ENCODE measurements at regions not wholly inside any gene's neighbourhood (a gene's known extent, or its start where the extent isn't known, plus 50 kb on each side); places are given as distances from the start of the nearest gene placed in this dataset.

GRCh38 chr4:53688186-53688790, 97.0 kb upstream of the LNX1 start:
- TF ChIP-seq, protein P1, sequence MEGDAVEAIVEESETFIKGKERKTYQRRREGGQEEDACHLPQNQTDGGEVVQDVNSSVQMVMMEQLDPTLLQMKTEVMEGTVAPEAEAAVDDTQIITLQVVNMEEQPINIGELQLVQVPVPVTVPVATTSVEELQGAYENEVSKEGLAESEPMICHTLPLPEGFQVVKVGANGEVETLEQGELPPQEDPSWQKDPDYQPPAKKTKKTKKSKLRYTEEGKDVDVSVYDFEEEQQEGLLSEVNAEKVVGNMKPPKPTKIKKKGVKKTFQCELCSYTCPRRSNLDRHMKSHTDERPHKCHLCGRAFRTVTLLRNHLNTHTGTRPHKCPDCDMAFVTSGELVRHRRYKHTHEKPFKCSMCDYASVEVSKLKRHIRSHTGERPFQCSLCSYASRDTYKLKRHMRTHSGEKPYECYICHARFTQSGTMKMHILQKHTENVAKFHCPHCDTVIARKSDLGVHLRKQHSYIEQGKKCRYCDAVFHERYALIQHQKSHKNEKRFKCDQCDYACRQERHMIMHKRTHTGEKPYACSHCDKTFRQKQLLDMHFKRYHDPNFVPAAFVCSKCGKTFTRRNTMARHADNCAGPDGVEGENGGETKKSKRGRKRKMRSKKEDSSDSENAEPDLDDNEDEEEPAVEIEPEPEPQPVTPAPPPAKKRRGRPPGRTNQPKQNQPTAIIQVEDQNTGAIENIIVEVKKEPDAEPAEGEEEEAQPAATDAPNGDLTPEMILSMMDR (IDR thresholded peaks at IDR 0.05; ENCODE audit: poor library complexity, severe bottlenecking): no peak
- TF ChIP-seq, protein P2, sequence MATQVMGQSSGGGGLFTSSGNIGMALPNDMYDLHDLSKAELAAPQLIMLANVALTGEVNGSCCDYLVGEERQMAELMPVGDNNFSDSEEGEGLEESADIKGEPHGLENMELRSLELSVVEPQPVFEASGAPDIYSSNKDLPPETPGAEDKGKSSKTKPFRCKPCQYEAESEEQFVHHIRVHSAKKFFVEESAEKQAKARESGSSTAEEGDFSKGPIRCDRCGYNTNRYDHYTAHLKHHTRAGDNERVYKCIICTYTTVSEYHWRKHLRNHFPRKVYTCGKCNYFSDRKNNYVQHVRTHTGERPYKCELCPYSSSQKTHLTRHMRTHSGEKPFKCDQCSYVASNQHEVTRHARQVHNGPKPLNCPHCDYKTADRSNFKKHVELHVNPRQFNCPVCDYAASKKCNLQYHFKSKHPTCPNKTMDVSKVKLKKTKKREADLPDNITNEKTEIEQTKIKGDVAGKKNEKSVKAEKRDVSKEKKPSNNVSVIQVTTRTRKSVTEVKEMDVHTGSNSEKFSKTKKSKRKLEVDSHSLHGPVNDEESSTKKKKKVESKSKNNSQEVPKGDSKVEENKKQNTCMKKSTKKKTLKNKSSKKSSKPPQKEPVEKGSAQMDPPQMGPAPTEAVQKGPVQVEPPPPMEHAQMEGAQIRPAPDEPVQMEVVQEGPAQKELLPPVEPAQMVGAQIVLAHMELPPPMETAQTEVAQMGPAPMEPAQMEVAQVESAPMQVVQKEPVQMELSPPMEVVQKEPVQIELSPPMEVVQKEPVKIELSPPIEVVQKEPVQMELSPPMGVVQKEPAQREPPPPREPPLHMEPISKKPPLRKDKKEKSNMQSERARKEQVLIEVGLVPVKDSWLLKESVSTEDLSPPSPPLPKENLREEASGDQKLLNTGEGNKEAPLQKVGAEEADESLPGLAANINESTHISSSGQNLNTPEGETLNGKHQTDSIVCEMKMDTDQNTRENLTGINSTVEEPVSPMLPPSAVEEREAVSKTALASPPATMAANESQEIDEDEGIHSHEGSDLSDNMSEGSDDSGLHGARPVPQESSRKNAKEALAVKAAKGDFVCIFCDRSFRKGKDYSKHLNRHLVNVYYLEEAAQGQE (IDR thresholded peaks at IDR 0.05; ENCODE audit: borderline replicate concordance): no peak
- TF ChIP-seq SMC3 (conservative IDR thresholded peaks at IDR 0.05; ENCODE audit: poor library complexity) (no peak), EZH2 (IDR thresholded peaks at IDR 0.05; ENCODE audit: borderline replicate concordance, insufficient read depth, low read length, poor library complexity, severe bottlenecking) (no peak), TAF1 (IDR thresholded peaks at IDR 0.05; ENCODE audit: low read depth) (no peak), MXI1 (conservative IDR thresholded peaks at IDR 0.05; ENCODE audit: poor library complexity, severe bottlenecking) (no peak), POLR2AphosphoS5 (IDR thresholded peaks at IDR 0.05) (no peak)
